Trophoblast cell (in vitro differentiated cells and primary cell): ENCODE measurements at regions not wholly inside any gene's neighbourhood (a gene's known extent, or its start where the extent isn't known, plus 50 kb on each side); places are given as distances from the start of the nearest gene placed in this dataset.
"Not testable (repeated sequence)": the region's sequence is repeated elsewhere in the genome, so short reads cannot be mapped to it uniquely, and the experiment has no call there.

Source experiments
- DNase-seq, 2 donors: peaks; one replicate each; pipeline ENCODE4 v3.0.0-alpha.2; 2016
- H2AFZ ChIP-seq: 2 replicates; pipeline ENCODE4 v1.6.1; 2013; ENCODE audit warnings: low read length, moderate library complexity, mild to moderate bottlenecking; ENCODE audit not compliant: insufficient read depth, poor library complexity
- H2AK5ac ChIP-seq: 2 replicates; pipeline ENCODE4 v1.6.1; 2013; ENCODE audit warnings: mild to moderate bottlenecking, low read length
- H2BK120ac ChIP-seq: 2 replicates; pipeline ENCODE4 v1.6.1; 2013; ENCODE audit warnings: low read length, mild to moderate bottlenecking, moderate library complexity; ENCODE audit not compliant: insufficient read depth, poor library complexity
- H2BK12ac ChIP-seq: 2 replicates; pipeline ENCODE4 v1.6.1; 2013; ENCODE audit warnings: mild to moderate bottlenecking, low read length, moderate library complexity
- H2BK5ac ChIP-seq: 2 replicates; pipeline ENCODE4 v1.6.1; 2013; ENCODE audit warnings: low read length, low read depth, moderate library complexity, mild to moderate bottlenecking; ENCODE audit not compliant: poor library complexity
- H3K14ac ChIP-seq: 2 replicates; pipeline ENCODE4 v1.6.1; 2013; ENCODE audit warnings: mild to moderate bottlenecking, low read length
- H3K18ac ChIP-seq: 2 replicates; pipeline ENCODE4 v1.6.1; 2013; ENCODE audit warnings: mild to moderate bottlenecking, low read length
- H3K23ac ChIP-seq: 2 replicates; pipeline ENCODE4 v1.6.1; 2013; ENCODE audit warnings: low read length
- H3K27ac ChIP-seq: 2 replicates; pipeline ENCODE4 v1.5.1; 2013; ENCODE audit warnings: low read depth, mild to moderate bottlenecking, inconsistent platforms, low read length, moderate library complexity
- H3K27me3 ChIP-seq: 2 replicates; pipeline ENCODE4 v1.6.1; 2013; ENCODE audit warnings: inconsistent platforms, mild to moderate bottlenecking, low read length, moderate library complexity; ENCODE audit not compliant: insufficient read depth
- H3K36me3 ChIP-seq, 2 experiments: 1 replicate in 1 of 2; 2 replicates in 1 of 2; pipeline ENCODE4 v1.6.1; 2013; ENCODE audit warnings: low read length in 2 of 2, mild to moderate bottlenecking in 2 of 2, moderate library complexity in 1 of 2; ENCODE audit not compliant: insufficient read depth in 2 of 2, control insufficient read depth in 1 of 2
- H3K4ac ChIP-seq: 2 replicates; pipeline ENCODE4 v1.6.1; 2013; ENCODE audit warnings: low read depth, mild to moderate bottlenecking, low read length, moderate library complexity
- H3K4me1 ChIP-seq, 2 experiments: 1 replicate in 1 of 2; 2 replicates in 1 of 2; pipeline ENCODE4 v1.6.1; 2013; ENCODE audit warnings: low read length in 2 of 2, mild to moderate bottlenecking in 2 of 2, moderate library complexity in 1 of 2; ENCODE audit not compliant: insufficient read depth in 2 of 2, control insufficient read depth in 1 of 2
- H3K4me2 ChIP-seq: 2 replicates; pipeline ENCODE4 v1.6.1; 2013; ENCODE audit warnings: inconsistent platforms, mild to moderate bottlenecking, low read length, moderate library complexity
- H3K4me3 ChIP-seq: 2 replicates; pipeline ENCODE4 v1.5.1; 2013; ENCODE audit warnings: mild to moderate bottlenecking, low read depth, low read length, inconsistent platforms
- H3K79me1 ChIP-seq: one replicate; pipeline ENCODE4 v1.6.1; 2013; ENCODE audit warnings: low read length
- H3K79me2 ChIP-seq: 2 replicates; pipeline ENCODE4 v1.6.1; 2013; ENCODE audit warnings: low read length, mild to moderate bottlenecking; ENCODE audit not compliant: control insufficient read depth, insufficient read depth, poor library complexity
- H3K9ac ChIP-seq: 2 replicates; pipeline ENCODE4 v1.6.1; 2013; ENCODE audit warnings: mild to moderate bottlenecking, low read length
- H3K9me3 ChIP-seq: 2 replicates; pipeline ENCODE4 v1.6.1; 2013; ENCODE audit warnings: low read depth, mild to moderate bottlenecking, control low read depth, inconsistent platforms, low read length; ENCODE audit not compliant: insufficient read depth
- H4K12ac ChIP-seq: 2 replicates; pipeline ENCODE4 v1.6.1; 2013; ENCODE audit warnings: low read depth, mild to moderate bottlenecking, low read length, moderate library complexity
- H4K8ac ChIP-seq: 2 replicates; pipeline ENCODE4 v1.6.1; 2013; ENCODE audit warnings: low read depth, mild to moderate bottlenecking, low read length, moderate library complexity
- H4K91ac ChIP-seq: one replicate; pipeline ENCODE4 v1.6.1; 2013; ENCODE audit warnings: low read depth, mild to moderate bottlenecking, low read length, moderate library complexity
- WGBS: extraction: QIAGEN DNeasy Blood & Tissue Kit; methylation state at CpG from one replicate; pipeline ENCODE4 v1.1.7; 2013; ENCODE audit warnings: missing lambda C conversion rate; ENCODE audit not compliant: insufficient read length, insufficient coverage; ENCODE audit errors: extremely low coverage; 5-methylcytosine and 5-hydroxymethylcytosine counted together

- H3K23ac ChIP-seq, H3K27ac ChIP-seq, H4K91ac ChIP-seq, H3K79me1 ChIP-seq, H2BK120ac ChIP-seq, H3K4ac ChIP-seq, H3K9ac ChIP-seq, H2AK5ac ChIP-seq, H2BK5ac ChIP-seq, H3K14ac ChIP-seq, H2BK12ac ChIP-seq, H3K4me2 ChIP-seq, H4K12ac ChIP-seq, H2AFZ ChIP-seq, H3K79me2 ChIP-seq, H3K36me3 ChIP-seq, H3K9me3 ChIP-seq, H3K4me3 ChIP-seq, H4K8ac ChIP-seq, H3K18ac ChIP-seq, H3K4me1 ChIP-seq, H3K27me3 ChIP-seq: not testable (repeated sequence)
- DNase-seq: peak; percentile 36 to 71
- WGBS: no CpG with 5 or more reads among the region's 10 CpGs
These were observed 179.6 kb upstream of the ZNF217 start for GRCh38 chr20:53773066-53773791.

GRCh38 chr20:53769041-53769440 lies 175.4 kb upstream of the ZNF217 start:
- peak in 1 of 2 donors; percentile 38 for DNase-seq
- H3K4me3 ChIP-seq: no peak overlapping the region
- H3K4me1 ChIP-seq: no peaks in the 10 kb centered on the region
- no peaks in the 10 kb centered on the region for H3K9me3 ChIP-seq
- no peaks in the 10 kb centered on the region for H3K36me3 ChIP-seq
- H3K23ac ChIP-seq: no peak overlapping the region
- H2AK5ac ChIP-seq: no peak overlapping the region
- no peak overlapping the region for H3K18ac ChIP-seq
- H3K4me2 ChIP-seq: no peak overlapping the region
- no peaks in the 10 kb centered on the region for H3K27me3 ChIP-seq
- H4K12ac ChIP-seq: no peak overlapping the region
- no peak overlapping the region for H3K27ac ChIP-seq
- H3K14ac ChIP-seq: no peak overlapping the region
- no peak overlapping the region for H4K8ac ChIP-seq
- WGBS: no CpG with 5 or more reads among the region's 5 CpGs
- H3K4ac ChIP-seq: no peak overlapping the region
- H3K79me2 ChIP-seq: no peaks in the 10 kb centered on the region
- H3K79me1 ChIP-seq: no peaks in the 10 kb centered on the region
- H2BK5ac ChIP-seq: no peak overlapping the region
- no peak overlapping the region for H4K91ac ChIP-seq
- H2BK120ac ChIP-seq: no peak overlapping the region
- no peak overlapping the region for H3K9ac ChIP-seq
- no peak overlapping the region for H2BK12ac ChIP-seq
- no peak overlapping the region for H2AFZ ChIP-seq

GRCh38 chr20:53768329-53768728 lies 174.7 kb upstream of the ZNF217 start:
- WGBS: no CpG with 5 or more reads among the region's 4 CpGs

GRCh38 chr20:53767206-53767930 lies 173.7 kb upstream of the ZNF217 start:
- H4K12ac ChIP-seq: no peak overlapping the region
- no peak overlapping the region for H4K8ac ChIP-seq
- H3K4me1 ChIP-seq: no peaks in the 10 kb centered on the region
- H3K14ac ChIP-seq: no peak overlapping the region
- no peaks in the 10 kb centered on the region for H3K79me2 ChIP-seq
- DNase-seq: no peak
- no peak overlapping the region for H3K9ac ChIP-seq
- H3K27ac ChIP-seq: no peak overlapping the region
- H2AK5ac ChIP-seq: no peak overlapping the region
- H3K23ac ChIP-seq: no peak overlapping the region
- no CpG with 5 or more reads among the region's 6 CpGs for WGBS
- H3K36me3 ChIP-seq: no peaks in the 10 kb centered on the region
- H3K4me3 ChIP-seq: no peak overlapping the region
- H3K27me3 ChIP-seq: no peaks in the 10 kb centered on the region
- no peaks in the 10 kb centered on the region for H3K79me1 ChIP-seq
- no peak overlapping the region for H3K18ac ChIP-seq
- H2BK120ac ChIP-seq: no peak overlapping the region
- no peak overlapping the region for H2BK5ac ChIP-seq
- H2BK12ac ChIP-seq: no peak overlapping the region
- no peak overlapping the region for H3K4me2 ChIP-seq
- H3K4ac ChIP-seq: no peak overlapping the region
- no peak overlapping the region for H2AFZ ChIP-seq
- H3K9me3 ChIP-seq: no peaks in the 10 kb centered on the region
- no peak overlapping the region for H4K91ac ChIP-seq

More at GRCh38 chr20:53768329-53768728, 174.7 kb upstream of the ZNF217 start:
- Histone ChIP-seq H3K79me1 (no peaks in the 10 kb centered on the region), H3K4me3 (no peak overlapping the region), H3K9me3 (no peaks in the 10 kb centered on the region), H2BK120ac (no peak overlapping the region), H4K8ac (no peak overlapping the region), H4K91ac (no peak overlapping the region), H4K12ac (no peak overlapping the region), H3K23ac (no peak overlapping the region), H3K4ac (no peak overlapping the region), H3K4me2 (no peak overlapping the region), H3K14ac (no peak overlapping the region), H2BK5ac (no peak overlapping the region), H3K4me1 (no peaks in the 10 kb centered on the region), H3K79me2 (no peaks in the 10 kb centered on the region), H2AK5ac (no peak overlapping the region), H3K18ac (no peak overlapping the region), H3K36me3 (no peaks in the 10 kb centered on the region), H3K9ac (no peak overlapping the region), H2BK12ac (no peak overlapping the region), H3K27me3 (no peaks in the 10 kb centered on the region), H2AFZ (peak overlapping the region; percentile 47), H3K27ac (no peak overlapping the region)
- no peak for DNase-seq
